ENCODE measurements at regions not wholly inside any gene's neighbourhood (a gene's known extent, or its start where the extent isn't known, plus 50 kb on each side); places are given as distances from the start of the nearest gene placed in this dataset.

DNA sequence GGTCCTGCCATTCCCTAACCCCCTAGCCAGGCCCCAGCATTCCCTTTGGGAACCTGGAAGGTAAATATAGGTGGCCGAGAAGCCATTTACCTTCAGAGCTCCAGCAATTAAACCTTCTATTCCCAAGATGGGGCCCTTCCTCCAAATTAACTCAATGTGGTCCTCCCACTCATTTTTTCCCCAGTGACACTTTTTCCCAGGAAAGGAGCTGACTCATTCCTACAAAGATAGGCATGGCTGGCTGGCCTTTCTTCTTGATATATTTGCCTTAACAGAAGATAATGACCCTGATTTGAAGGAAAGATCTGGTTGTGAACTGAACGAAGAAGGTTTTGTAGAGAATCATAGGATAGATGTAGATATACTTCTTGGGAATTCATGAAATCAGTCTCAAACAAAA, 279.0 kb upstream of the VEPH1 start:
- Mint-ChIP-seq H3K9me3 (ENCODE audit: low read depth) (peaks cover 12% of the 10 kb centered on the region), H3K4me1 (ENCODE audit: low read depth) (peaks cover 34% of the 10 kb centered on the region), H3K4me3 (ENCODE audit: unreplicated experiment) (no peak overlapping the region), H3K36me3 (ENCODE audit: low read depth) (peaks cover 1% of the 10 kb centered on the region), H3K27ac (ENCODE audit: unreplicated experiment) (no peak overlapping the region), H3K27me3 (ENCODE audit: low read depth) (no peaks in the 10 kb centered on the region)
- no peak for DNase-seq (ENCODE audit: low spot score)
- TF ChIP-seq, protein P1, sequence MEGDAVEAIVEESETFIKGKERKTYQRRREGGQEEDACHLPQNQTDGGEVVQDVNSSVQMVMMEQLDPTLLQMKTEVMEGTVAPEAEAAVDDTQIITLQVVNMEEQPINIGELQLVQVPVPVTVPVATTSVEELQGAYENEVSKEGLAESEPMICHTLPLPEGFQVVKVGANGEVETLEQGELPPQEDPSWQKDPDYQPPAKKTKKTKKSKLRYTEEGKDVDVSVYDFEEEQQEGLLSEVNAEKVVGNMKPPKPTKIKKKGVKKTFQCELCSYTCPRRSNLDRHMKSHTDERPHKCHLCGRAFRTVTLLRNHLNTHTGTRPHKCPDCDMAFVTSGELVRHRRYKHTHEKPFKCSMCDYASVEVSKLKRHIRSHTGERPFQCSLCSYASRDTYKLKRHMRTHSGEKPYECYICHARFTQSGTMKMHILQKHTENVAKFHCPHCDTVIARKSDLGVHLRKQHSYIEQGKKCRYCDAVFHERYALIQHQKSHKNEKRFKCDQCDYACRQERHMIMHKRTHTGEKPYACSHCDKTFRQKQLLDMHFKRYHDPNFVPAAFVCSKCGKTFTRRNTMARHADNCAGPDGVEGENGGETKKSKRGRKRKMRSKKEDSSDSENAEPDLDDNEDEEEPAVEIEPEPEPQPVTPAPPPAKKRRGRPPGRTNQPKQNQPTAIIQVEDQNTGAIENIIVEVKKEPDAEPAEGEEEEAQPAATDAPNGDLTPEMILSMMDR (IDR thresholded peaks at IDR 0.05), result no peak

DNA sequence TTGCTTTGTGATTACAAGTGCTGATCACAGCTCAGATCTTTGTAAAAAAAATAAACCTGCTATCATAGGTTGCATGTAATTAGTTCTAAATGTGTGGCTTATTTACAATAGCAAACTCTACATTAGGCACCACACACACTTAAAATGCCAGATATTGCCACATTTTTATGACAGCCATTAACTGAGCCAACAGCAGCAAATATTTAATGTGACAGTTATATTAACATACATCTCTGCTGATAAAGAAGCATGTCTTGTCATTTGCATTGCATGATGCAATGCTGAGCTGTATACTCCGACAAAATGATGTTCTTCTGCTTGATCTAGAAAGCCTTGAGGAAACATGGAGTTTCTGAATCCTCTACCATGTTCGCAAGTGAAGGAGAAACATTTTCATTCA, 273.6 kb upstream of the VEPH1 start:
- Mint-ChIP-seq H3K9me3 (ENCODE audit: low read depth) (peaks cover 12% of the 10 kb centered on the region), H3K36me3 (ENCODE audit: low read depth) (peaks cover 1% of the 10 kb centered on the region), H3K27me3 (ENCODE audit: low read depth) (peaks cover 9% of the 10 kb centered on the region), H3K27ac (ENCODE audit: unreplicated experiment) (no peak overlapping the region), H3K4me3 (ENCODE audit: unreplicated experiment) (no peak overlapping the region), H3K4me1 (ENCODE audit: low read depth) (no peaks in the 10 kb centered on the region)
- DNase-seq (ENCODE audit: low spot score), result no peak
- TF ChIP-seq, protein P1 (IDR thresholded peaks at IDR 0.05), result no peak

DNA sequence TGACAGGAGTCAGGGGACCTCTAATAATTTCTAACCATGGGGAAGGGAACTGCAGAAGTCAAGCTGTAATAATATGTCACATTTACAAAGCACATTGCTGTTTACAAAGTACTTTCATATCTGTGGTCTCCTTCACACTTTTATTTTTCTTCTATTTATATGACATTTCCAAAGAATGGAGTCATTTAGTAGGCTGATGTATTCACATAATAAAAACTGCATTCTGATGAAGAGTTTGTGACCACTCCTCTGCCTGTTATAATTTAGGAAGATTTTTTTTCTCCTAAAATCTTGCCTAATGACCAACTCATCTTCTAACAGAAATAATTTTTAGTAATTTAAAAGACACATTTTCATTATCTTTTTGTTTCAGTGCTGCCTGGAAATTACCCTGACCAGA, 272.2 kb upstream of the VEPH1 start:
- Mint-ChIP-seq H3K36me3 (ENCODE audit: low read depth) (peaks cover 1% of the 10 kb centered on the region), H3K4me3 (ENCODE audit: unreplicated experiment) (no peak overlapping the region), H3K9me3 (ENCODE audit: low read depth) (peaks cover 12% of the 10 kb centered on the region), H3K27me3 (ENCODE audit: low read depth) (peaks cover 9% of the 10 kb centered on the region), H3K4me1 (ENCODE audit: low read depth) (no peaks in the 10 kb centered on the region), H3K27ac (ENCODE audit: unreplicated experiment) (no peak overlapping the region)
- DNase-seq (ENCODE audit: low spot score), result no peak
- TF ChIP-seq, protein P1 (IDR thresholded peaks at IDR 0.05), result no peak

DNA sequence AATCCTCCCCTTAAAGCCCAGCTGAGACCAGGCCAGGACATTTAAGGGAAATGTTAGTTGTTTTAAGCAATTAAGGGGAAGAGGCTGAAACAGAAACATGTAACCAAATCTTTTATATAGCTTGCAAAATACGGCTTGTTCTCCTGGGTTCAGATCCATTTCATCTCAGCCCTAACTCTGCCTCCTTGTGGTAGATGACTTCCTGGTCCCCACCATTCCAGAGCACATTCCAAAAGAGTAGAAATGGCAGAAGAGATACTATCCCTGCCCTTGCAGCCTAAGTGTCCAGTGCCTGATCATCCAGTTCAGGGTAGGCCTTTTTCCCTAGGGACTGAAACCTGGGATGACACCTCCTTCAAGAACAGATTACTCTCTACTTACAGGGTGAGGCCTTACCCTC, 266.2 kb upstream of the VEPH1 start:
- H3K27ac Mint-ChIP-seq (ENCODE audit: unreplicated experiment), result no peak overlapping the region
- H3K9me3 Mint-ChIP-seq (ENCODE audit: low read depth), result no peaks in the 10 kb centered on the region
- DNase-seq (ENCODE audit: low spot score), result no peak
- H3K4me3 Mint-ChIP-seq (ENCODE audit: unreplicated experiment), result no peak overlapping the region
- H3K4me1 Mint-ChIP-seq (ENCODE audit: low read depth), result no peaks in the 10 kb centered on the region
- TF ChIP-seq, protein P1 (IDR thresholded peaks at IDR 0.05), result no peak
- H3K27me3 Mint-ChIP-seq (ENCODE audit: low read depth), result peaks cover 10% of the 10 kb centered on the region
- H3K36me3 Mint-ChIP-seq (ENCODE audit: low read depth), result no peaks in the 10 kb centered on the region

DNA sequence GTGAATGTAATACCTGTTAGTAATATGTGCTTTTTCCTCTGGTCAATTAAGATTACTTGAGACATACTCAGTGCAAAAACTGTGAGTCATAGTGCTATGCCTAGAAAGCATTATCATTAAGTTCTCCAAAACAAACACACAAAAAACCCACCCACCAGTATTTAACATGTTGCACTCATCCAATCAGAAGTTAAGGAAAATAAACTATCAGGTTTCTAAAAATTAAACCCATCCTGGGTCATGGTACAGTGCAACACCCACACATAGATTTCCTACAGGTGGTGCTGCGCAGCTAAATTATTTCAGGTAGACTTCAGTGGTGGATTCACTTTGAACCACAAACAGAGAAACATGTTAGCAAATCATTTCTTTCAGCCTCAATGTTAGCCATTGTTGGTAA, 264.4 kb upstream of the VEPH1 start:
- no peak for DNase-seq (ENCODE audit: low spot score)
- TF ChIP-seq, protein P1 (IDR thresholded peaks at IDR 0.05), result no peak
- Mint-ChIP-seq H3K27me3 (ENCODE audit: low read depth) (peaks cover 10% of the 10 kb centered on the region), H3K27ac (ENCODE audit: unreplicated experiment) (no peak overlapping the region), H3K36me3 (ENCODE audit: low read depth) (no peaks in the 10 kb centered on the region), H3K9me3 (ENCODE audit: low read depth) (no peaks in the 10 kb centered on the region), H3K4me1 (ENCODE audit: low read depth) (no peaks in the 10 kb centered on the region), H3K4me3 (ENCODE audit: unreplicated experiment) (no peak overlapping the region)
